ENCODE measurements at regions not wholly inside any gene's neighbourhood (a gene's known extent, or its start where the extent isn't known, plus 50 kb on each side); places are given as distances from the start of the nearest gene placed in this dataset.

GRCh38 chr1:30627994-30628393 is 95.4 kb downstream of the MATN1 start:
- TF ChIP-seq CTCF (optimal IDR thresholded peaks at IDR 0.05 in 1 of 3, IDR thresholded peaks at IDR 0.05 in 1 of 3, conservative IDR thresholded peaks at IDR 0.05 in 1 of 3; ENCODE audit: extremely low read depth in 1 of 3, insufficient read depth in 2 of 3, low read length in 3 of 3) (no peak), EZH2 (IDR thresholded peaks at IDR 0.05; ENCODE audit: low read length) (no peak)

Data from keratinocyte (primary cell).